ENCODE measurements at regions not wholly inside any gene's neighbourhood (a gene's known extent, or its start where the extent isn't known, plus 50 kb on each side); places are given as distances from the start of the nearest gene placed in this dataset.

DNA sequence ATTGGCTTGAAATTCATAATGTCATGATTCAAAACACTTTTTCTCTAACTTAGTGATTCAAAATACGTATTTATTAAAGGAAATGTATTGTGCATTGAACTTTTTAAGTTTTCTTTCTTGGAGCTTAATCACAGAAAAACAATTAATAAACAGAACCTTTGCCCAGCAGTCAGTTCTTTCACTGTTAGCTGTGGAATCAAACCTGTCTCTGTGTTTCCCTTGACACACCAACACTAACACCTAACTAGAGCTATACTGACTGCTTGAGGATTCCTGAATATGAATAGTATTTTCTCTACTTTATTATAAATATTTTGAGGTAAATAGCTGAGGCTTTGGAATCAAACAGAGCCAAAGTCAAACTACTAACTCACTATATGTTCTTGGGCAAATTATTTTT lies 296.4 kb downstream of the HIVEP2 start:
- TF ChIP-seq YY1 (IDR thresholded peaks at IDR 0.05; ENCODE audit: insufficient read depth, insufficient read length) (no peak), SUZ12 (IDR thresholded peaks at IDR 0.05; ENCODE audit: extremely low read depth, insufficient read depth, insufficient read length) (no peak)
